ENCODE measurements at regions not wholly inside any gene's neighbourhood (a gene's known extent, or its start where the extent isn't known, plus 50 kb on each side); places are given as distances from the start of the nearest gene placed in this dataset.

DNA sequence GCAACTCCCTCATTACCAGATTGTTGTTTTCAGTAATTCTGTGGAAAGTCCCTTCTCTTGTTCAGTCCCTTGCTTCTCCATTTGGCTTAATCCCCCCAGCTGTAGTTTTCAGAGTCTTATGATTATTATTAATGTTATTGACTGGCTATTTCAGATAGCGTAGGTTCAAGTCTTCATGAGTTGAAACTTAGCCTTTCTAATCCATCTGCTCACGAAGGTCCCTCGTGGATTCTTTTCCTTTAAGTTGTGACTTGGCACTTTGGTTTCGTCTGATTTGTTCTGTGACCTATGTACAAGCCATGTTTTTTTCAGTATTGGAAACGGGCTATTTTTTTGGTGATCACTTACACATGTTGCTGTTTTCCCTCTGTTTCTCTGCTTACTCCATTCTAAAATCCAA lies 260.3 kb downstream of the TMEM167A start:
- no peak for TF ChIP-seq POLR2A (IDR thresholded peaks at IDR 0.05; ENCODE audit: low read depth, low read length)
- no peak for TF ChIP-seq POLR2AphosphoS5 (IDR thresholded peaks at IDR 0.05; ENCODE audit: low read depth, low read length)
- TF ChIP-seq TAF1 (IDR thresholded peaks at IDR 0.05; ENCODE audit: low read depth, low read length): no peak
- no peak for TF ChIP-seq POU2F2 (IDR thresholded peaks at IDR 0.05; ENCODE audit: low read depth, low read length)
- no peak for TF ChIP-seq SPI1 (IDR thresholded peaks at IDR 0.05; ENCODE audit: low read depth, low read length)
- TF ChIP-seq PAX5 (IDR thresholded peaks at IDR 0.05; ENCODE audit: insufficient read depth, low read length, severe bottlenecking): no peak
